ENCODE measurements at regions not wholly inside any gene's neighbourhood (a gene's known extent, or its start where the extent isn't known, plus 50 kb on each side); places are given as distances from the start of the nearest gene placed in this dataset.

DNA sequence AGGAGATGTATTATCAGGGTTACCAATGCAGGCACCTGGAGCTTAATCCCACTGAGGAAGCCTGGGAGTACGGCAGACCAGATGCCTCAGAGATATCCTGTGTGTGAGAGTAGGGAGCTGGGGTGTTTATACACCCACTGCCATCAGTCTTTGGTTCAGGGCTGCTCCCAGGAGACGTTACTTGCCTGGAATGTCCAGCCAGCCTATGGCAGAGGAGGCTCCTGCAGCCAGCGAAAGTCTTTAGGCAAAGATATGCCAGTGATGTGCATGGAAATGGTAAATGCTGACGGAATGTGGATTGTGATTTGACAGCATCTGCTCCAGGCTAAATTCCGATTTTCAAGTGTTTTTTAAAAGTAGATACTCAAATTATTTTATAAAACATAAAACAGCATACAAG lies 282.0 kb downstream of the BTBD3 start:
- no peak for TF ChIP-seq CTCF (IDR thresholded peaks at IDR 0.05; ENCODE audit: control extremely low read depth, extremely low read depth, low read depth, missing control alignments)
- CTCF ChIA-PET: interaction anchor here (1.6 kb wide), 1 partner anchor 12 kb away, joined by 5 read pairs; no protein-coding TSS in a partner anchor
- POLR2A ChIA-PET: no interaction called here
- no peak for DNase-seq (ENCODE audit: extremely low spot score)

GRCh38 chr20:12201289-12201991 lies 283.7 kb downstream of the BTBD3 start:
- no peak for DNase-seq (ENCODE audit: extremely low spot score)
- POLR2A ChIA-PET: no interaction called here
- TF ChIP-seq CTCF (IDR thresholded peaks at IDR 0.05; ENCODE audit: control extremely low read depth, extremely low read depth, low read depth, missing control alignments): no peak
- CTCF ChIA-PET: interaction anchor here (0.9 kb wide), 1 partner anchor 11 kb away, joined by 3 read pairs; no protein-coding TSS in a partner anchor

- no peak for TF ChIP-seq CTCF (IDR thresholded peaks at IDR 0.05; ENCODE audit: control extremely low read depth, extremely low read depth, low read depth, missing control alignments)
- POLR2A ChIA-PET: no interaction called here
- CTCF ChIA-PET: interaction anchor here (1.6 kb wide), 1 partner anchor 11 kb away, joined by 4 read pairs; no protein-coding TSS in a partner anchor
- no peak for DNase-seq (ENCODE audit: extremely low spot score)
These were observed 285.7 kb downstream of the BTBD3 start for GRCh38 chr20:12203399-12203798.

- ChIA-PET POLR2A (no interaction called here), CTCF (no interaction called here)
- no peak for TF ChIP-seq CTCF (IDR thresholded peaks at IDR 0.05; ENCODE audit: control extremely low read depth, extremely low read depth, low read depth, missing control alignments)
- DNase-seq (ENCODE audit: extremely low spot score): no peak
These were observed 286.3 kb downstream of the BTBD3 start for GRCh38 chr20:12203981-12204380.

GRCh38 chr20:12207875-12208274 lies 290.2 kb downstream of the BTBD3 start:
- no peak for DNase-seq (ENCODE audit: extremely low spot score)
- CTCF ChIA-PET: interaction anchor here (0.6 to 2.1 kb wide), 3 partner anchors 9 to 190 kb away, joined by 3 to 6 read pairs (median 3); no protein-coding TSS in a partner anchor

GRCh38 chr20:12210591-12210990 lies 292.9 kb downstream of the BTBD3 start:
- ChIA-PET CTCF (interaction anchor here (0.9 to 1.2 kb wide), 2 partner anchors 15 to 59 kb away, joined by 3 read pairs; no protein-coding TSS in a partner anchor), POLR2A (no interaction called here)
- no peak for TF ChIP-seq CTCF (IDR thresholded peaks at IDR 0.05; ENCODE audit: control extremely low read depth, extremely low read depth, low read depth, missing control alignments)
- DNase-seq (ENCODE audit: extremely low spot score): no peak

More at GRCh38 chr20:12207875-12208274, 290.2 kb downstream of the BTBD3 start:
- no peak for TF ChIP-seq CTCF (IDR thresholded peaks at IDR 0.05; ENCODE audit: control extremely low read depth, extremely low read depth, low read depth, missing control alignments)
- POLR2A ChIA-PET: no interaction called here

Measured in GM10248 (cell line).